Vagina (tissue), 2 donors: ENCODE measurements at regions not wholly inside any gene's neighbourhood (a gene's known extent, or its start where the extent isn't known, plus 50 kb on each side); places are given as distances from the start of the nearest gene placed in this dataset.

Source experiments
- POLR2A ChIP-seq, 2 donors: fragments of 450-650 bp; IDR thresholded peaks; one replicate each; pipeline ENCODE4 v1.6.1; 2017; ENCODE audit warnings: antibody characterized with exemption in 2 of 2, mild to moderate bottlenecking in 2 of 2, moderate library complexity in 2 of 2
- POLR2AphosphoS5 ChIP-seq, 2 donors: sonication (generic); formaldehyde crosslinking; IDR thresholded peaks; one replicate each; pipeline ENCODE4 v1.9.0; 2017; ENCODE audit warnings: antibody characterized with exemption in 2 of 2, mild to moderate bottlenecking in 2 of 2, low read depth in 1 of 2; ENCODE audit not compliant: insufficient read depth in 1 of 2
- TF ChIP-seq, protein P1 (sequence below), 3 experiments: fragments of 450-650 bp in 2 of 3; fragments of 200-600 bp in 1 of 3; sonication (generic) in 1 of 3; IDR thresholded peaks; one replicate each; pipeline ENCODE4 v1.5.1; 2017 to 2019; ENCODE audit warnings: antibody characterized with exemption in 3 of 3, mild to moderate bottlenecking in 2 of 3, moderate library complexity in 2 of 3

DNA sequence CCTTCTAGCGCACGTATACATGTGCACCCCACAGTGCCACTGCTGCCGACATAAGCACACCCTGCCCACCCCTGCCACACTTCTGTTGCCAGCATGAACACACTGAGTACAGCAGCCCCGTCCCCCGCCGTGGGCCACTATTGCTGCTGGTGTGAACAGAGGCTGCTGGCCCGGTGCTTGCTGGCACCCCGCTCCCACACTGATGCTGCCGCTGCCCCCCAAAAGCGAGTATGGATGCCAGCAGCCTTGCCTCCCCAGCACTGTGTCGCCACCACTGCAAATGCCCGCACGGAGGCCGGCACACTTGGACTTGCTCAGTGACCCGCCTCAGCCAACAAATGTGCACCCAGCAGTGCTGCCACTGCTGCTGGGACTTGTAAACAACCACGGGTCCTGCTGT lies 872.4 kb upstream of the ATXN7L3B start:
- TF ChIP-seq, protein P1, sequence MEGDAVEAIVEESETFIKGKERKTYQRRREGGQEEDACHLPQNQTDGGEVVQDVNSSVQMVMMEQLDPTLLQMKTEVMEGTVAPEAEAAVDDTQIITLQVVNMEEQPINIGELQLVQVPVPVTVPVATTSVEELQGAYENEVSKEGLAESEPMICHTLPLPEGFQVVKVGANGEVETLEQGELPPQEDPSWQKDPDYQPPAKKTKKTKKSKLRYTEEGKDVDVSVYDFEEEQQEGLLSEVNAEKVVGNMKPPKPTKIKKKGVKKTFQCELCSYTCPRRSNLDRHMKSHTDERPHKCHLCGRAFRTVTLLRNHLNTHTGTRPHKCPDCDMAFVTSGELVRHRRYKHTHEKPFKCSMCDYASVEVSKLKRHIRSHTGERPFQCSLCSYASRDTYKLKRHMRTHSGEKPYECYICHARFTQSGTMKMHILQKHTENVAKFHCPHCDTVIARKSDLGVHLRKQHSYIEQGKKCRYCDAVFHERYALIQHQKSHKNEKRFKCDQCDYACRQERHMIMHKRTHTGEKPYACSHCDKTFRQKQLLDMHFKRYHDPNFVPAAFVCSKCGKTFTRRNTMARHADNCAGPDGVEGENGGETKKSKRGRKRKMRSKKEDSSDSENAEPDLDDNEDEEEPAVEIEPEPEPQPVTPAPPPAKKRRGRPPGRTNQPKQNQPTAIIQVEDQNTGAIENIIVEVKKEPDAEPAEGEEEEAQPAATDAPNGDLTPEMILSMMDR (IDR thresholded peaks at IDR 0.05) = no peak
- TF ChIP-seq POLR2A (IDR thresholded peaks at IDR 0.05) = no peak
- no peak for TF ChIP-seq POLR2AphosphoS5 (IDR thresholded peaks at IDR 0.05; ENCODE audit: insufficient read depth in 1 of 2, low read depth in 1 of 2)
